ENCODE measurements at regions not wholly inside any gene's neighbourhood (a gene's known extent, or its start where the extent isn't known, plus 50 kb on each side); places are given as distances from the start of the nearest gene placed in this dataset.

DNA sequence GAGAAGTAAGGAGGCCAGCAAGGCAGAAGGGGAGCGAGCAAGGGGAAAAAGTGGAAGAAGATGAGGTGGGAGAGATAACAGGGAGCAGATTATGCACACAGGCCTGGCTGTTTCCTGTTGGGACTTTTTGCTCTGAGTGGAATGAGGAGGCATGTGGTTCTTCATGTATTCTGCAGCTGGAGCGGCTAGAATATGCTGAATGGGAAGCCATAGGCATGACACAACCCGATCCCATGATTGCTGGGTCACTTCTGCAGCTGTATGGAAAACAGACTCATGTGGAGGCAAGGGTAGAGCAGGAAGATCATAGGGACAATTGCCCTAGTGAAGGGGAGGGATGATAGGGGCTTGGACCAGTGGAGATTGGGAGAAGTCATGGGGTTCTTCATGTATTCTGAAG lies 206.0 kb upstream of the SUCLG2 start:
- Histone ChIP-seq H4K20me1 (ENCODE audit: control insufficient read depth, extremely low read depth, insufficient read depth, low read length) (no peaks in the 10 kb centered on the region), H3K4me3 (replicated peaks in 1 of 4; ENCODE audit: control extremely low read depth in 1 of 4, insufficient read depth in 1 of 4, low read depth in 3 of 4, low read length in 4 of 4) (no peak overlapping the region), H3K27me3 (ENCODE audit: control insufficient read depth, insufficient read depth, low read length) (no peaks in the 10 kb centered on the region), H3K9me3 (ENCODE audit: control insufficient read depth, insufficient read depth, low read depth, low read length) (no peaks in the 10 kb centered on the region), H3K79me2 (ENCODE audit: control insufficient read depth, insufficient read depth, low read length) (no peaks in the 10 kb centered on the region), H3K4me1 (ENCODE audit: control insufficient read depth, extremely low read depth, insufficient read depth, low read length) (no peaks in the 10 kb centered on the region), H3K4me2 (ENCODE audit: extremely low read depth, insufficient read depth, low read length) (no peak overlapping the region), H3K36me3 (ENCODE audit: control insufficient read depth, insufficient read depth, low read length) (no peaks in the 10 kb centered on the region), H2AFZ (ENCODE audit: low read length) (no peak overlapping the region), H3K27ac (ENCODE audit: insufficient read depth, low read length) (no peak overlapping the region), H3K9ac (ENCODE audit: insufficient read depth, low read length) (no peak overlapping the region)
- TF ChIP-seq, protein P1, sequence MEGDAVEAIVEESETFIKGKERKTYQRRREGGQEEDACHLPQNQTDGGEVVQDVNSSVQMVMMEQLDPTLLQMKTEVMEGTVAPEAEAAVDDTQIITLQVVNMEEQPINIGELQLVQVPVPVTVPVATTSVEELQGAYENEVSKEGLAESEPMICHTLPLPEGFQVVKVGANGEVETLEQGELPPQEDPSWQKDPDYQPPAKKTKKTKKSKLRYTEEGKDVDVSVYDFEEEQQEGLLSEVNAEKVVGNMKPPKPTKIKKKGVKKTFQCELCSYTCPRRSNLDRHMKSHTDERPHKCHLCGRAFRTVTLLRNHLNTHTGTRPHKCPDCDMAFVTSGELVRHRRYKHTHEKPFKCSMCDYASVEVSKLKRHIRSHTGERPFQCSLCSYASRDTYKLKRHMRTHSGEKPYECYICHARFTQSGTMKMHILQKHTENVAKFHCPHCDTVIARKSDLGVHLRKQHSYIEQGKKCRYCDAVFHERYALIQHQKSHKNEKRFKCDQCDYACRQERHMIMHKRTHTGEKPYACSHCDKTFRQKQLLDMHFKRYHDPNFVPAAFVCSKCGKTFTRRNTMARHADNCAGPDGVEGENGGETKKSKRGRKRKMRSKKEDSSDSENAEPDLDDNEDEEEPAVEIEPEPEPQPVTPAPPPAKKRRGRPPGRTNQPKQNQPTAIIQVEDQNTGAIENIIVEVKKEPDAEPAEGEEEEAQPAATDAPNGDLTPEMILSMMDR (conservative IDR thresholded peaks at IDR 0.05 in 1 of 2, IDR thresholded peaks at IDR 0.05 in 1 of 2; ENCODE audit: low read depth in 1 of 2, low read length in 2 of 2): no peak
- no peak for TF ChIP-seq EZH2 (IDR thresholded peaks at IDR 0.05; ENCODE audit: low read length, missing control alignments)
- DNase-seq (ENCODE audit: low read depth in 2 of 2): no peak

DNA sequence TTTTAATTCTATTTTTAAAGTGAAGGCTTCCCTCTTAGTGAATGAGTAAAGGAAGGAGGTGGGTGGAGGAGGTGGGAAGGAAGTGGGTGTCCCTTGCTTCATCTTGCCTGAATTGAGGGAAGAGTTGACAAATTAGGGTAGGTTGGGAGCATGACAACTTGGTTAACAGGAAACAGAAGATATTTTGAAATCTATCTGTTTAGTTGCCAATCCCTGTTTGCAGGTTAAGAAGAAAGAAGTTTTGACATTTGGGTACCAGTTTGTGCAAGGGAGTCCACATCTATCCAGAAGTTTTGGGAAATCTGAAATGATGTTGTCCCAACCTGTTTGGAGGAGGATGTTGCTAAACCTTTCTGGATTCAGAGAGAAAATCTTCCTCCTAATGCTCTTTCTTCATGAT lies 204.1 kb upstream of the SUCLG2 start:
- Histone ChIP-seq H3K4me3 (replicated peaks in 1 of 4; ENCODE audit: control extremely low read depth in 1 of 4, insufficient read depth in 1 of 4, low read depth in 3 of 4, low read length in 4 of 4) (no peak overlapping the region), H3K4me1 (ENCODE audit: control insufficient read depth, extremely low read depth, insufficient read depth, low read length) (no peaks in the 10 kb centered on the region), H3K79me2 (ENCODE audit: control insufficient read depth, insufficient read depth, low read length) (no peaks in the 10 kb centered on the region), H3K27me3 (ENCODE audit: control insufficient read depth, insufficient read depth, low read length) (no peaks in the 10 kb centered on the region), H3K36me3 (ENCODE audit: control insufficient read depth, insufficient read depth, low read length) (no peaks in the 10 kb centered on the region), H3K4me2 (ENCODE audit: extremely low read depth, insufficient read depth, low read length) (no peak overlapping the region), H3K27ac (ENCODE audit: insufficient read depth, low read length) (no peak overlapping the region), H3K9me3 (ENCODE audit: control insufficient read depth, insufficient read depth, low read depth, low read length) (no peaks in the 10 kb centered on the region), H4K20me1 (ENCODE audit: control insufficient read depth, extremely low read depth, insufficient read depth, low read length) (no peaks in the 10 kb centered on the region), H3K9ac (ENCODE audit: insufficient read depth, low read length) (no peak overlapping the region), H2AFZ (ENCODE audit: low read length) (no peak overlapping the region)
- no peak for DNase-seq (ENCODE audit: low read depth in 2 of 2)
- no peak for TF ChIP-seq EZH2 (IDR thresholded peaks at IDR 0.05; ENCODE audit: low read length, missing control alignments)

DNA sequence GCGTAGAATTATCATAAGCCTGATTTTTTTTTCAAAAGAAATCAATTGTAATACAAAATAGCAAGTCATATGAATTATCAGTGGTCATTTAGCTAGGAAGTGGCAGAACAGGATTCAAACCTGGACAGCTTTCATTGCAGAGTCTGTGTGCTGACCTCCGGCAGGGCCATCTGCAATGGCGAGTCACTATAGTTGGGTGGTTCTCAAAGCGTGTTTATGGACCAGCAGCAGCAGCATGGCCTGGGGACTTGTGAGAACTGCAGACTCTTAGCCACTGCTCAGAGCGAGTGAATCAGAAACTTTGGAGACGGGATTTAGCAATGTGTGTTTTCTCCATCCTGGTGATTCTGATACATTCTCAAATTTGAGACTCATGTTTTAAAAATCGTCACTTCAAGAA lies 202.3 kb upstream of the SUCLG2 start:
- H3K4me2 ChIP-seq (ENCODE audit: extremely low read depth, insufficient read depth, low read length): no peak overlapping the region
- H3K27me3 ChIP-seq (ENCODE audit: control insufficient read depth, insufficient read depth, low read length): no peaks in the 10 kb centered on the region
- no peak for TF ChIP-seq EZH2 (IDR thresholded peaks at IDR 0.05; ENCODE audit: low read length, missing control alignments)
- TF ChIP-seq, protein P1 (conservative IDR thresholded peaks at IDR 0.05 in 1 of 2, IDR thresholded peaks at IDR 0.05 in 1 of 2; ENCODE audit: low read depth in 1 of 2, low read length in 2 of 2): no peak
- DNase-seq (ENCODE audit: low read depth in 2 of 2): no peak
- no peak overlapping the region for H3K9ac ChIP-seq (ENCODE audit: insufficient read depth, low read length)
- no peaks in the 10 kb centered on the region for H3K79me2 ChIP-seq (ENCODE audit: control insufficient read depth, insufficient read depth, low read length)
- H3K4me3 ChIP-seq (replicated peaks in 1 of 4; ENCODE audit: control extremely low read depth in 1 of 4, insufficient read depth in 1 of 4, low read depth in 3 of 4, low read length in 4 of 4): no peak overlapping the region
- H2AFZ ChIP-seq (ENCODE audit: low read length): no peak overlapping the region
- H4K20me1 ChIP-seq (ENCODE audit: control insufficient read depth, extremely low read depth, insufficient read depth, low read length): no peaks in the 10 kb centered on the region
- no peak overlapping the region for H3K27ac ChIP-seq (ENCODE audit: insufficient read depth, low read length)
- no peaks in the 10 kb centered on the region for H3K9me3 ChIP-seq (ENCODE audit: control insufficient read depth, insufficient read depth, low read depth, low read length)
- no peaks in the 10 kb centered on the region for H3K36me3 ChIP-seq (ENCODE audit: control insufficient read depth, insufficient read depth, low read length)
- H3K4me1 ChIP-seq (ENCODE audit: control insufficient read depth, extremely low read depth, insufficient read depth, low read length): no peaks in the 10 kb centered on the region
